ENCODE measurements at regions not wholly inside any gene's neighbourhood (a gene's known extent, or its start where the extent isn't known, plus 50 kb on each side); places are given as distances from the start of the nearest gene placed in this dataset.

DNA sequence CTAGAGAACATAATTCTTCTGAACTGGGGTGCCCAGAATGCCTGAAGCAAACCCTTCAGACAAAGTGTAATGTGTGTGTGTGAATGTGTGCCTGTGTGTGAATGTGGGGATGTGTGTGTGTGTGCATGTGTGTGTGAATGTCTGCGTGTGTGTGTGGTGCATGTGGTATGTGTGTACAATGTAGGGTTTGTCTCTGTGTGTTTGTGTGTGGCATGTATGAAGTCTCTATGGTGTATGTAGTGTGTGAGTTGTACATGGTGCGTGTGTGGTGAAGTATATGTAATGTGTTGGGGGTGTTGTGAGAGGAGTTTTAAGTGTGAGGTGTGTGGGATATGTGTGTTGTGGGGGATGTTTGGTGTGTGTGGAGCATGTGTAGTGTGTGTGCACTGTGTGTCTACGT is 129.3 kb upstream of the SOX11 start:
- peaks cover 14 to 22% of the 10 kb centered on the region in 2 experiments; a peak in 2 of 4 replicates for H3K9me3 ChIP-seq (ENCODE audit: control insufficient read depth in 1 of 2, insufficient read depth in 1 of 2, low read depth in 1 of 2, low read length in 2 of 2)
- CTCF ChIA-PET: no interaction called here

More for the DNA sequence above, 129.3 kb upstream of the SOX11 start:
- ChIA-PET RAD21 (ENCODE audit: low non-redundant PET in 1 of 2, low total read pairs in 2 of 2, uncharacterized antibody in 2 of 2, unreplicated experiment in 2 of 2) (no interaction called here), POLR2A (no interaction called here)
- H3K9ac ChIP-seq (ENCODE audit: low read length): no peak overlapping the region
- no peaks in the 10 kb centered on the region for H3K27me3 ChIP-seq (ENCODE audit: insufficient read depth, low read length)
- TF ChIP-seq RAD21 (IDR thresholded peaks at IDR 0.05; ENCODE audit: low read depth) (no peak), POLR2A (IDR thresholded peaks at IDR 0.05; ENCODE audit: borderline replicate concordance, extremely low read depth, insufficient read depth, insufficient read length) (no peak), ELF1 (IDR thresholded peaks at IDR 0.05; ENCODE audit: borderline replicate concordance, low read depth) (no peak), SIN3A (IDR thresholded peaks at IDR 0.05; ENCODE audit: low read depth) (no peak), TCF7L2 (IDR thresholded peaks at IDR 0.05; ENCODE audit: borderline replicate concordance, extremely low read depth, insufficient read depth, insufficient read length) (no peak), EZH2 (IDR thresholded peaks at IDR 0.05) (no peak), MAX (IDR thresholded peaks at IDR 0.05) (no peak), CEBPB (IDR thresholded peaks at IDR 0.05; ENCODE audit: low read depth) (no peak), CTCF (IDR thresholded peaks at IDR 0.05 in 2 of 3, conservative IDR thresholded peaks at IDR 0.05 in 1 of 3; ENCODE audit: borderline replicate concordance in 1 of 3, insufficient read depth in 1 of 3, low read depth in 2 of 3, low read length in 2 of 3) (no peak), ZFX (IDR thresholded peaks at IDR 0.05) (no peak), EZH2phosphoT487 (IDR thresholded peaks at IDR 0.05; ENCODE audit: borderline replicate concordance) (no peak)
- TF ChIP-seq, protein P1, sequence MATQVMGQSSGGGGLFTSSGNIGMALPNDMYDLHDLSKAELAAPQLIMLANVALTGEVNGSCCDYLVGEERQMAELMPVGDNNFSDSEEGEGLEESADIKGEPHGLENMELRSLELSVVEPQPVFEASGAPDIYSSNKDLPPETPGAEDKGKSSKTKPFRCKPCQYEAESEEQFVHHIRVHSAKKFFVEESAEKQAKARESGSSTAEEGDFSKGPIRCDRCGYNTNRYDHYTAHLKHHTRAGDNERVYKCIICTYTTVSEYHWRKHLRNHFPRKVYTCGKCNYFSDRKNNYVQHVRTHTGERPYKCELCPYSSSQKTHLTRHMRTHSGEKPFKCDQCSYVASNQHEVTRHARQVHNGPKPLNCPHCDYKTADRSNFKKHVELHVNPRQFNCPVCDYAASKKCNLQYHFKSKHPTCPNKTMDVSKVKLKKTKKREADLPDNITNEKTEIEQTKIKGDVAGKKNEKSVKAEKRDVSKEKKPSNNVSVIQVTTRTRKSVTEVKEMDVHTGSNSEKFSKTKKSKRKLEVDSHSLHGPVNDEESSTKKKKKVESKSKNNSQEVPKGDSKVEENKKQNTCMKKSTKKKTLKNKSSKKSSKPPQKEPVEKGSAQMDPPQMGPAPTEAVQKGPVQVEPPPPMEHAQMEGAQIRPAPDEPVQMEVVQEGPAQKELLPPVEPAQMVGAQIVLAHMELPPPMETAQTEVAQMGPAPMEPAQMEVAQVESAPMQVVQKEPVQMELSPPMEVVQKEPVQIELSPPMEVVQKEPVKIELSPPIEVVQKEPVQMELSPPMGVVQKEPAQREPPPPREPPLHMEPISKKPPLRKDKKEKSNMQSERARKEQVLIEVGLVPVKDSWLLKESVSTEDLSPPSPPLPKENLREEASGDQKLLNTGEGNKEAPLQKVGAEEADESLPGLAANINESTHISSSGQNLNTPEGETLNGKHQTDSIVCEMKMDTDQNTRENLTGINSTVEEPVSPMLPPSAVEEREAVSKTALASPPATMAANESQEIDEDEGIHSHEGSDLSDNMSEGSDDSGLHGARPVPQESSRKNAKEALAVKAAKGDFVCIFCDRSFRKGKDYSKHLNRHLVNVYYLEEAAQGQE (IDR thresholded peaks at IDR 0.05; ENCODE audit: low read depth): no peak
- TF ChIP-seq, protein P2, sequence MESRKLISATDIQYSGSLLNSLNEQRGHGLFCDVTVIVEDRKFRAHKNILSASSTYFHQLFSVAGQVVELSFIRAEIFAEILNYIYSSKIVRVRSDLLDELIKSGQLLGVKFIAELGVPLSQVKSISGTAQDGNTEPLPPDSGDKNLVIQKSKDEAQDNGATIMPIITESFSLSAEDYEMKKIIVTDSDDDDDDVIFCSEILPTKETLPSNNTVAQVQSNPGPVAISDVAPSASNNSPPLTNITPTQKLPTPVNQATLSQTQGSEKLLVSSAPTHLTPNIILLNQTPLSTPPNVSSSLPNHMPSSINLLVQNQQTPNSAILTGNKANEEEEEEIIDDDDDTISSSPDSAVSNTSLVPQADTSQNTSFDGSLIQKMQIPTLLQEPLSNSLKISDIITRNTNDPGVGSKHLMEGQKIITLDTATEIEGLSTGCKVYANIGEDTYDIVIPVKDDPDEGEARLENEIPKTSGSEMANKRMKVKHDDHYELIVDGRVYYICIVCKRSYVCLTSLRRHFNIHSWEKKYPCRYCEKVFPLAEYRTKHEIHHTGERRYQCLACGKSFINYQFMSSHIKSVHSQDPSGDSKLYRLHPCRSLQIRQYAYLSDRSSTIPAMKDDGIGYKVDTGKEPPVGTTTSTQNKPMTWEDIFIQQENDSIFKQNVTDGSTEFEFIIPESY (IDR thresholded peaks at IDR 0.05; ENCODE audit: extremely low read depth, insufficient replicate concordance, low read length): no peak
- H3K27ac ChIP-seq (ENCODE audit: low read depth, low read length): no peak overlapping the region
- no peak for DNase-seq (ENCODE audit: low read depth, low spot score)
- intact Hi-C loops (cut with micrococcal nuclease): no loop called here
- no peaks in the 10 kb centered on the region for H3K79me2 ChIP-seq (ENCODE audit: insufficient read depth, low read length)
- no peak for ATAC-seq
- H3K4me1 ChIP-seq (ENCODE audit: control insufficient read depth in 1 of 2, insufficient read depth in 2 of 2, low read length in 2 of 2): no peaks in the 10 kb centered on the region
- H2AFZ ChIP-seq (ENCODE audit: low read depth, low read length, poor library complexity, severe bottlenecking): no peak overlapping the region
- no peak overlapping the region for H3K4me2 ChIP-seq (ENCODE audit: low read length)
- no peaks in the 10 kb centered on the region for H3K9me2 ChIP-seq (ENCODE audit: insufficient read depth)
- no peaks in the 10 kb centered on the region for H3K36me3 ChIP-seq (ENCODE audit: control insufficient read depth in 1 of 2, insufficient read depth in 2 of 2, low read length in 2 of 2)
- no peaks in the 10 kb centered on the region for H4K20me1 ChIP-seq (ENCODE audit: insufficient read depth)
- BruUV-seq (replicated peaks): no TSS peak
- H3K4me3 ChIP-seq (replicated peaks in 1 of 2; ENCODE audit: low read depth in 1 of 2, low read length in 2 of 2): no peak overlapping the region
